MV-4-11 (cell line): ENCODE measurements at regions not wholly inside any gene's neighbourhood (a gene's known extent, or its start where the extent isn't known, plus 50 kb on each side); places are given as distances from the start of the nearest gene placed in this dataset.

ENCODE experiments used
- DNase-seq: peaks from one replicate; lab custom pipeline; 2025; lab: John Stamatoyannopoulos, UW

- no peak for DNase-seq
These were observed 248.3 kb upstream of the CIBAR2 start for GRCh38 chr16:85360323-85361277.

- DNase-seq: no peak
These were observed 249.3 kb upstream of the CIBAR2 start for GRCh38 chr16:85361441-85362118.

GRCh38 chr16:85362443-85362842 lies 250.2 kb upstream of the CIBAR2 start:
- DNase-seq: no peak

DNA sequence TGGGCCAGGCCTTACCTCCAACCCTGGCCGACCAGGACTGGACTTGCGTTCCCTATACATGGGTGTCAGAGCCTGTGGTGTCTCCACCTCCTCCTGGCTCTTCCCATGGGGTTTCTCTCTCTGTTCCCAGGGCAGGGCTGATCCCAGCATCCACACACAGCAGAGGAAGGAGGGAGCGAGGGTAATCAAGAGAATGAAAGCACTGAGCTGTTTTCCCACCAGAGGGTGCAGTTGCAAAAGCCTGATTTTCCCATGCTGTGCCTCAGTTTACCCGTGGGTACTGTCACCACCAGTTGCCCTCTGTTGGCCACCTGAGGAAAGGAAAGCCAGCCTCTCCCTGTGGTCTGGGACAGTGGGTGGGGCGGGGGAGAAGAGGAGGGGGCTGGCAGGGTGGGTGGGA lies 249.7 kb upstream of the GSE1 start:
- no peak for DNase-seq

DNA sequence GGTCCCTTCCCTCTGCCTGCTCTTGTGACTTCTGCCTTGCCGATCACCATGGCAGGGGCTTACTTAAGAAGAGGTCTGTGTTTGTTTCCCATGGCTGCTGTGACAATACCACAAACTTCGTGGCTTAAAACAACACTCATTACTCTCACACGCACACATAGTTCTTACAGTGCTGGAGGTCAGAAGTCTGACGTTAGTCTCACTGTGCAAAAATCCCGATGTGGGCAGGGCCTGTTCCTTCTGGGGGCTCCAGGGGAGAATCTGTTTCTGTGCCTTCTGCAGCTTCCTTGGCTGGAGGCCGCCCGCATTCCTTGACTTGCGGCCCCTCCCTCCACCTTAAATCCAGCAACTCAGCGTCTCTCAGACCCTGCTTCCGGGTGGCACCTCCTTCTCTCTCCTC lies 249.2 kb upstream of the GSE1 start:
- no peak for DNase-seq

- no peak for DNase-seq
These were observed 248.6 kb upstream of the GSE1 start for GRCh38 chr16:85364323-85365040.

- DNase-seq: no peak
These were observed 248.0 kb upstream of the GSE1 start for GRCh38 chr16:85365120-85365519.

- no peak for DNase-seq
These were observed 246.9 kb upstream of the GSE1 start for GRCh38 chr16:85366031-85366763.

DNA sequence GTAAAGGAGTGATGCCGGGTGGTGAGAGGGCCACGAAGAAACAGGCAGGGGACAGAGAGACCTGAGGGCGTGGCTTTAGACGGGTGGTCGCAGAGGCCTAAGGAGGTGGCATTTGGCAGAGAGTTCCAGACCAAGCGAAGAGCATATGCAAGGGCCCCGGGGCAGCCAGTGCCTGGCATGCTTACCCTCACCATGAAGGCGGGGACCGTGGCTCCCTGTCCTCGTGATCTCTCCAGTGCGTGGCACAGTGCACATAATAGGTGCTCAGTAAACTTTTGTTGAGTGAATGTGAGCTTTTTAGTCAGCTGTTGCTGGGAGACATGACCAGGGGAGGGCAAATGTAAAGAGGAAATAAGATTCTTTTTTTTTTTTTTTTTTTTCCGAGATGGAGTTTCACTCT lies 245.6 kb upstream of the GSE1 start:
- DNase-seq: peak; percentile 53

- DNase-seq: no peak
These were observed 244.1 kb upstream of the GSE1 start for GRCh38 chr16:85369060-85369459.

- no peak for DNase-seq
These were observed 243.2 kb upstream of the GSE1 start for GRCh38 chr16:85369741-85370528.

DNA sequence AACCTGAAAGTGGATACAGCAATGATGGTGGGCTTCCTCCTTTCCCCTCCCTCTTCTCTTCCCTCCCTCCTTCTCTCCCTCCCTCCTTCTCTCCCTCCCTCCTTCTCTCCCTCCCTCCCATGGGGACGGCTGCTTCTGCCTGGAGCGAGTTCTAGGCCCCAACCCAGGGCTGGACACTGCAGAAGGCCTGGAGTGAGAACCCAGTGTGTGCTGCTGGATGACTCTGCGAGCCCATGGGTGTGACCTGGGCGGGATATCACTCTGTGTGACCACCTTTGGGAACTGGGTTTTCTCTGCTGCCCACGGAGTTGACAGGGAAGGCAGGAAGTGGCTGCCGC lies 242.6 kb upstream of the GSE1 start:
- DNase-seq: no peak

GRCh38 chr16:85370881-85371651 lies 242.1 kb upstream of the GSE1 start:
- DNase-seq: no peak

GRCh38 chr16:85371948-85372347 lies 241.2 kb upstream of the GSE1 start:
- DNase-seq: no peak

DNA sequence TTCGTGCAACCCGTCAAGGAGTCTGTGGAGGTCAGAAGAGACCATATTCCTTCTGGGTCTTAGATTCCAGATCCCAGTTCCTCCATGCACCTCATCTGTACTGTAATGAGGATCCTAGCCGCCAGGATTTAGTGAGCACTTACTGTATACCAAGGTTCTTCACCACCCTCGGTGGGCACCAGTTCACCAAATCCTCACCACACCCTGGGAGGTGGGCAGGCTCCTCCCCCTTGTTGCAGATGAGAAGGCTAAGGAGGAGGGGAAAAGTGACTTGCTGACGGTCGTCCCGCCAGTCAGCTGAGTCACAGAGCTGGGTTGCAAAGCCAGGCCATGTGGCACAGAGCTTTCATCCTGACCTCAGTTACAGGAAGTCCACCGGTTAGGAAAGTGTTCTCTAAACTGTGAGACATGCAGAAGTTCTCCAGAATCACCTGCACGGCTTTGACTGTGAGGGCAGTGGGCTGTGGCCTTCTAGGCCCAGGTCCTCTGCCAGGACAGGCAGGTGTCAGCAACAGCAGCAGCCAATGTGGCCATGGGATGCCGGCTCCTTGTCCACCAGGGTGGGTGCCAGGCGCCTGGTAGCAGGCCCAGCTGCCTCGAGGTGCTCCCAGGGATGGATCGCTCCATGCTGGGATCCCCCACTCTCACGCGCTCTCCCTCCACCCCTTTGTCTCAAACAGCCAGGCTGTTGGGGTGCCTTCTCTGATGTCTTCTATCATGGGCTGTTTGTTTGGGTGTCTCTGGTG lies 240.3 kb upstream of the GSE1 start:
- DNase-seq: peak; percentile 85

- DNase-seq: no peak
These were observed 239.2 kb upstream of the GSE1 start for GRCh38 chr16:85373741-85374570.

DNA sequence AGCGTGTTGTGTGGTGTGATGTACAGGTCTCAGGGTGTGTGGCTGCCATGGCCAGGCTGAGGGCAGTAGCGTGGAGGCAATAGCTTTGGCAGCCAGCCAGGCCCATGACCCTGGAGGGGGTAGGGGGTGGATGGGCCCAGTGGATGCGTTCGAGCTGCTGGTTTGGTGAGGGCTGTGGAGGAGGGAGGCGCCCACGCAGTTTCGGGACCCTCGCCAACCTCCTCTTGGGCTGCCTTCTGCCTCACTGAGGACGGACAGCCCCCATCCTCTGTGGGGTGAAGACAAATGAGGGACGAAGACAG lies 238.6 kb upstream of the GSE1 start:
- no peak for DNase-seq

GRCh38 chr16:85375282-85375681 lies 237.8 kb upstream of the GSE1 start:
- DNase-seq: no peak
